Panc1 (cell line): ENCODE measurements at regions not wholly inside any gene's neighbourhood (a gene's known extent, or its start where the extent isn't known, plus 50 kb on each side); places are given as distances from the start of the nearest gene placed in this dataset.

Experiments used
- ATAC-seq: fragments of 200-7000 bp; cut with Tn5 transposase; 2 replicates; pipeline ENCODE4 v1.9.1; 2020; ENCODE audit warnings: mild to moderate bottlenecking, moderate library complexity
- BruUV-seq: library from RNA; stranded (reverse); fragments of 400-500 nt; replicated peaks from 2 replicates; lab custom pipeline; 2021; lab: Mats Ljungman, UMichigan
- CTCF ChIA-PET: fragments of 300-600 bp; sonication (Branson Sonifier 250); formaldehyde crosslinking; loops from one replicate; lab custom pipeline; 2022; ENCODE audit warnings: antibody characterized with exemption; lab: Charles Lee
- POLR2A ChIA-PET: fragments of 300-600 bp; sonication (Branson Sonifier 250); formaldehyde crosslinking; loops from one replicate; lab custom pipeline; 2022; ENCODE audit warnings: antibody characterized with exemption; lab: Charles Lee
- DNase-seq: peaks from one replicate; pipeline ENCODE4 v3.0.0-alpha.2; 2010; ENCODE audit warnings: low read depth, low spot score
- H3K27ac ChIP-seq: 2 replicates; pipeline ENCODE4 v1.5.1; 2011; ENCODE audit warnings: mild to moderate bottlenecking, low read length, inconsistent platforms
- H3K27me3 ChIP-seq: fragments of 200-500 bp; sonication (Bioruptor generic); 2 replicates; pipeline ENCODE4 v1.6.0; 2014; ENCODE audit warnings: low read length, inconsistent platforms; ENCODE audit not compliant: control insufficient read depth, insufficient read depth
- H3K36me3 ChIP-seq: fragments of 200-500 bp; sonication (Bioruptor generic); 2 replicates; pipeline ENCODE4 v1.5.1; 2014; ENCODE audit warnings: inconsistent platforms, mild to moderate bottlenecking, low read length, moderate library complexity; ENCODE audit not compliant: control insufficient read depth, insufficient read depth
- H3K4me1 ChIP-seq: 2 replicates; pipeline ENCODE4 v1.5.1; 2011; ENCODE audit warnings: inconsistent platforms, mild to moderate bottlenecking, low read length, moderate library complexity; ENCODE audit not compliant: control insufficient read depth, insufficient read depth
- H3K4me3 ChIP-seq, 2 experiments: 2 replicates each; pipeline ENCODE4 v1.5.1; 2011 to 2012; ENCODE audit warnings: low read depth in 2 of 2, low read length in 2 of 2, mild to moderate bottlenecking in 2 of 2, inconsistent platforms in 1 of 2, moderate library complexity in 1 of 2
- H3K9me3 ChIP-seq: fragments of 200-500 bp; sonication (Bioruptor generic); 2 replicates; pipeline ENCODE4 v1.5.1; 2014; ENCODE audit warnings: low read depth, mild to moderate bottlenecking, inconsistent platforms, low read length, moderate library complexity; ENCODE audit not compliant: control insufficient read depth, insufficient read depth
- POLR2AphosphoS5 ChIP-seq: IDR thresholded peaks from 2 replicates; pipeline ENCODE4 v1.6.1; 2012; ENCODE audit warnings: mild to moderate bottlenecking, low read depth, low read length, moderate library complexity
- SIN3A ChIP-seq: IDR thresholded peaks from 2 replicates; pipeline ENCODE4 v1.6.1; 2012; ENCODE audit warnings: low read depth, mild to moderate bottlenecking, low read length, moderate library complexity, borderline replicate concordance; ENCODE audit not compliant: insufficient read depth
- TCF7L2 ChIP-seq: IDR thresholded peaks from 2 replicates; pipeline ENCODE4 v1.6.1; 2011; ENCODE audit warnings: mild to moderate bottlenecking, low read depth, low read length, inconsistent platforms
- in situ Hi-C: cut with HindIII; loops from 2 replicates; pipeline ENCODE4 v1.10.0; 2016; ENCODE audit warnings: low sequenced_read_pairs, low pct_unique_long_range_greater_than_20kb
- intact Hi-C: fragments of 100-400 bp; cut with micrococcal nuclease; formaldehyde crosslinking; loops from one replicate; pipeline ENCODE4 v1.10.0; 2022; ENCODE audit not compliant: unreplicated experiment
- TF ChIP-seq, protein P1 (sequence below), 2 experiments: IDR thresholded peaks; 2 replicates each; pipeline ENCODE4 v1.6.1; 2011 to 2012; ENCODE audit warnings: low read depth in 2 of 2, control low read depth in 1 of 2, low read length in 1 of 2, mild to moderate bottlenecking in 1 of 2, moderate library complexity in 1 of 2; ENCODE audit not compliant: insufficient read depth in 1 of 2
- TF ChIP-seq, protein P2 (sequence below): fragments of 450-650 bp; IDR thresholded peaks from 2 replicates; pipeline ENCODE4 v1.5.1; 2017; ENCODE audit warnings: mild to moderate bottlenecking

DNA sequence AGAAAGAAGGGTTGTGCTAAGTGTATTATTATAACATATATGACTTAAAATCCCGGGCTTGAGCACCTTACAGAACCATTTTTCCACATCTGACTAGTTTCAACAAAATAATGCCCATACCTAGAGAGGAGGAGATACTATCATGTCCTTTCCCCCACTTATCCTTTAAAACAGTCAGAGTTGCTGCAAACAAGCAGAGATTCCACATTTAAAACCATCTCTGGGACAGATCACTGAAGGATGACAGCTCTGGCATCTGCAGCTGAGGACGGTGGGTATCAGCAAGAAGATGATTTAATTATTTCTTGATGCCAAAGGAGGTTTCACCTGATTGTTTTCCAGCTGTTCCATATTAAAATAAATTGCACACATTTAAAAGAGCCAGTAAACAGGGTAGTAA is 328.0 kb upstream of the TMTC1 start:
- Histone ChIP-seq H3K4me3 (no peak overlapping the region), H3K36me3 (no peaks in the 10 kb centered on the region), H3K9me3 (no peaks in the 10 kb centered on the region), H3K27ac (no peak overlapping the region), H3K27me3 (no peaks in the 10 kb centered on the region), H3K4me1 (no peaks in the 10 kb centered on the region)
- DNase-seq: no peak
- no TSS peak for BruUV-seq
- ChIA-PET POLR2A (no interaction called here), CTCF (no interaction called here)
- TF ChIP-seq, protein P1, sequence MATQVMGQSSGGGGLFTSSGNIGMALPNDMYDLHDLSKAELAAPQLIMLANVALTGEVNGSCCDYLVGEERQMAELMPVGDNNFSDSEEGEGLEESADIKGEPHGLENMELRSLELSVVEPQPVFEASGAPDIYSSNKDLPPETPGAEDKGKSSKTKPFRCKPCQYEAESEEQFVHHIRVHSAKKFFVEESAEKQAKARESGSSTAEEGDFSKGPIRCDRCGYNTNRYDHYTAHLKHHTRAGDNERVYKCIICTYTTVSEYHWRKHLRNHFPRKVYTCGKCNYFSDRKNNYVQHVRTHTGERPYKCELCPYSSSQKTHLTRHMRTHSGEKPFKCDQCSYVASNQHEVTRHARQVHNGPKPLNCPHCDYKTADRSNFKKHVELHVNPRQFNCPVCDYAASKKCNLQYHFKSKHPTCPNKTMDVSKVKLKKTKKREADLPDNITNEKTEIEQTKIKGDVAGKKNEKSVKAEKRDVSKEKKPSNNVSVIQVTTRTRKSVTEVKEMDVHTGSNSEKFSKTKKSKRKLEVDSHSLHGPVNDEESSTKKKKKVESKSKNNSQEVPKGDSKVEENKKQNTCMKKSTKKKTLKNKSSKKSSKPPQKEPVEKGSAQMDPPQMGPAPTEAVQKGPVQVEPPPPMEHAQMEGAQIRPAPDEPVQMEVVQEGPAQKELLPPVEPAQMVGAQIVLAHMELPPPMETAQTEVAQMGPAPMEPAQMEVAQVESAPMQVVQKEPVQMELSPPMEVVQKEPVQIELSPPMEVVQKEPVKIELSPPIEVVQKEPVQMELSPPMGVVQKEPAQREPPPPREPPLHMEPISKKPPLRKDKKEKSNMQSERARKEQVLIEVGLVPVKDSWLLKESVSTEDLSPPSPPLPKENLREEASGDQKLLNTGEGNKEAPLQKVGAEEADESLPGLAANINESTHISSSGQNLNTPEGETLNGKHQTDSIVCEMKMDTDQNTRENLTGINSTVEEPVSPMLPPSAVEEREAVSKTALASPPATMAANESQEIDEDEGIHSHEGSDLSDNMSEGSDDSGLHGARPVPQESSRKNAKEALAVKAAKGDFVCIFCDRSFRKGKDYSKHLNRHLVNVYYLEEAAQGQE (IDR thresholded peaks at IDR 0.05; ENCODE audit: insufficient read depth in 1 of 2, low read depth in 2 of 2, low read length in 1 of 2): no peak
- no peak for TF ChIP-seq POLR2AphosphoS5
- no peak for TF ChIP-seq TCF7L2
- TF ChIP-seq SIN3A: no peak
- TF ChIP-seq, protein P2, sequence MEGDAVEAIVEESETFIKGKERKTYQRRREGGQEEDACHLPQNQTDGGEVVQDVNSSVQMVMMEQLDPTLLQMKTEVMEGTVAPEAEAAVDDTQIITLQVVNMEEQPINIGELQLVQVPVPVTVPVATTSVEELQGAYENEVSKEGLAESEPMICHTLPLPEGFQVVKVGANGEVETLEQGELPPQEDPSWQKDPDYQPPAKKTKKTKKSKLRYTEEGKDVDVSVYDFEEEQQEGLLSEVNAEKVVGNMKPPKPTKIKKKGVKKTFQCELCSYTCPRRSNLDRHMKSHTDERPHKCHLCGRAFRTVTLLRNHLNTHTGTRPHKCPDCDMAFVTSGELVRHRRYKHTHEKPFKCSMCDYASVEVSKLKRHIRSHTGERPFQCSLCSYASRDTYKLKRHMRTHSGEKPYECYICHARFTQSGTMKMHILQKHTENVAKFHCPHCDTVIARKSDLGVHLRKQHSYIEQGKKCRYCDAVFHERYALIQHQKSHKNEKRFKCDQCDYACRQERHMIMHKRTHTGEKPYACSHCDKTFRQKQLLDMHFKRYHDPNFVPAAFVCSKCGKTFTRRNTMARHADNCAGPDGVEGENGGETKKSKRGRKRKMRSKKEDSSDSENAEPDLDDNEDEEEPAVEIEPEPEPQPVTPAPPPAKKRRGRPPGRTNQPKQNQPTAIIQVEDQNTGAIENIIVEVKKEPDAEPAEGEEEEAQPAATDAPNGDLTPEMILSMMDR: no peak
- intact Hi-C loops: no loop called here
- in situ Hi-C loops: no loop called here
- ATAC-seq: no peak

DNA sequence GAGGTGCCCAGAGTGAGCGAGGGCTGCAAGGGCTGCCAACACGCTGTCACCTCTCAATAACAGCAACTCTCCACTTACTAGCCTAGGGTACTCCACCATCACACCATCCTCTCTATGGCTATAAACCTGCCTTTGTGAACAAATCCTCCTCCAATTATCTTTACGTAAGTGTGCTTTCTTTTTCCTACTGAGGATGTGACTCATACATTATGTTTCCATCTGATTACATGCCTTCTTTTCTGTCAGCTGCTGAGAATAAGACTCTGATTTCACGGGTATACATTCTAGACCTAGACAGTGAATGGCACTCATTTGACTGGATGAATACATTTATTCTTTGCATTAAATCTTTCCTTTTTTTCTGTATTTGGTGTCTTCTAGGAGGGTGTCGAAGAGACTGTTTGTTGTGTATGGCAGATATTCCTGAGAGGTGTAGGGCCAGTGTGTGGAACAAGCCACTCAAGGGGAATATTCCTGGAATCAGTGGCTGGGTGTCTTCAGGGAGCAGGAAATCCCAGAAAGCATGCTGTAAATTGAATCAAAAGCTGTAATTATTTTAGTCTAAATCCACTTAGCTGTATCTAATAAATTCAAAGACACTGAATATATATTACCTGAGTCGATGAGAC is 327.3 kb upstream of the TMTC1 start:
- CTCF ChIA-PET: no interaction called here
- no peak for DNase-seq

More for the DNA sequence above, 327.3 kb upstream of the TMTC1 start:
- Histone ChIP-seq H3K27me3 (no peaks in the 10 kb centered on the region), H3K4me1 (no peaks in the 10 kb centered on the region), H3K9me3 (no peaks in the 10 kb centered on the region), H3K4me3 (no peak overlapping the region), H3K36me3 (no peaks in the 10 kb centered on the region), H3K27ac (no peak overlapping the region)
- TF ChIP-seq POLR2AphosphoS5: no peak
- TF ChIP-seq, protein P2: no peak
- POLR2A ChIA-PET: no interaction called here
- no TSS peak for BruUV-seq
- intact Hi-C loops (no loop called here), in situ Hi-C loops (no loop called here)
- ATAC-seq: no peak
